Peyer's patch (tissue), 4 donors: ENCODE measurements at regions not wholly inside any gene's neighbourhood (a gene's known extent, or its start where the extent isn't known, plus 50 kb on each side); places are given as distances from the start of the nearest gene placed in this dataset.

ENCODE experiments used
- CTCF ChIP-seq, 6 experiments: fragments of 450-650 bp in 4 of 6; fragments of 200-600 bp in 2 of 6; sonication (generic) in 1 of 6; IDR thresholded peaks; one replicate each; pipeline ENCODE4 v1.5.1; 2017 to 2019; ENCODE audit warnings: antibody characterized with exemption in 6 of 6, mild to moderate bottlenecking in 3 of 6, moderate library complexity in 1 of 6
- POLR2A ChIP-seq, 2 donors: fragments of 450-650 bp; IDR thresholded peaks; one replicate each; pipeline ENCODE4 v1.5.1; 2017; ENCODE audit warnings: antibody characterized with exemption in 2 of 2, mild to moderate bottlenecking in 2 of 2, moderate library complexity in 2 of 2

DNA sequence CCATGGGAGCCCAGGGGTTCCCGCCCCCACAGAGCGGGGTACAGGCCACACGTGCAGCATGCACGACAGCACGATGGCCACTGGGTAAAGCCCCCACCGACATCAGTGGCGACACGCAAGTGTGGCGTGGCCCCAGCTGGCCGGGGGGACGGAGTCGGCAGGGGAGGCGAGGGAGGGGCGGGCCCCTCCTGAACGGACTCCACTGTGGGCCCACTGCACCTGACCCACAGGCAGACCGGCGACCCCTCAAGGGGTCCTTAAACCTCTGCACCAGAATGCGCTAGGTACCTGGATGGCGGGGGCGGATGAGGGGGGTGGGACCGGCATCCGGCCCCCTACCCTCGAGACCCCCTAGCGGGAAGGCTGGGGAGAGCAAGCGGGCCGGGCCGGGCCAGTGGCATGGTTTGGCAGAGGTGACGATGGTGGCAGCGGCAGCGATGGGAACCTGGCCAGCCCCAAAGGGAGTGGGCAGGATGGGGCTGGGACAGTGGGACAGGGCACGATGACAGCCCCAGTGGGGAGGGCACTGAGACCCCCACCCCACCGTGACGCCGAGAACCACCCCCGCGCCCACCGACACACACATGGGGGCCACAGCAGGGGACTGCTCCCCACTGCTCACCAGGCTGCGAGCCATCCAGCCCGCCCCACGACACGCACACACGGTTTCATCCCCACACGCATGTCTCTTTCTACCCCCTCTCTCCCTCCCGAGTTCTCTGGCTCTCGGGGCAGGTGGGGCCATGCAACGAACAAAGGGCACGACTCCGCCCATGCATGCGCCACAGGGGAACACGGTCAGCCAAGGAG, 91.9 kb upstream of the ANKRD30BL start:
- no peak for TF ChIP-seq POLR2A (IDR thresholded peaks at IDR 0.05)
- no peak for TF ChIP-seq CTCF (IDR thresholded peaks at IDR 0.05)
